ENCODE measurements at regions not wholly inside any gene's neighbourhood (a gene's known extent, or its start where the extent isn't known, plus 50 kb on each side); places are given as distances from the start of the nearest gene placed in this dataset.

DNA sequence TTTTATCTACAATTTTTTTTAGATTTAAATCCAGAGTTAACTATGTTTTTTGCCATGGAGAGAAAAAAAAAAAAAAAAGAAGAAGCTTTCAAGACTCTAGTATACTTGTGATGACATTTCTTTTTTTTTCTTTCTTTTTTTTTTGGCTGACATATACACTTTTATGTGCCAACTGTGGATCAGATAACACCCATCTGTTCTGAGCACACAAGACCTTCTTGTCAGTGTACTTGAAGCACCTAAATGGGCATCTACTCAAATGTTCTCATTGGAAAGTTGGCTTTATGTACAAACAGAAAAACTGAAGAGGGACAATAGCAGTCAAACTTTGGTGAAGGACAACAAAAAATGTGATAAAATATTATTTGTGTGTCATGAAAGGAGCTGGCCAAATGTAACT lies 904.5 kb downstream of the GRIK2 start:
- no peak for DNase-seq (ENCODE audit: low read depth, low spot score)

Measured in astrocyte of the hippocampus (primary cell).